ENCODE measurements at regions not wholly inside any gene's neighbourhood (a gene's known extent, or its start where the extent isn't known, plus 50 kb on each side); places are given as distances from the start of the nearest gene placed in this dataset.

DNA sequence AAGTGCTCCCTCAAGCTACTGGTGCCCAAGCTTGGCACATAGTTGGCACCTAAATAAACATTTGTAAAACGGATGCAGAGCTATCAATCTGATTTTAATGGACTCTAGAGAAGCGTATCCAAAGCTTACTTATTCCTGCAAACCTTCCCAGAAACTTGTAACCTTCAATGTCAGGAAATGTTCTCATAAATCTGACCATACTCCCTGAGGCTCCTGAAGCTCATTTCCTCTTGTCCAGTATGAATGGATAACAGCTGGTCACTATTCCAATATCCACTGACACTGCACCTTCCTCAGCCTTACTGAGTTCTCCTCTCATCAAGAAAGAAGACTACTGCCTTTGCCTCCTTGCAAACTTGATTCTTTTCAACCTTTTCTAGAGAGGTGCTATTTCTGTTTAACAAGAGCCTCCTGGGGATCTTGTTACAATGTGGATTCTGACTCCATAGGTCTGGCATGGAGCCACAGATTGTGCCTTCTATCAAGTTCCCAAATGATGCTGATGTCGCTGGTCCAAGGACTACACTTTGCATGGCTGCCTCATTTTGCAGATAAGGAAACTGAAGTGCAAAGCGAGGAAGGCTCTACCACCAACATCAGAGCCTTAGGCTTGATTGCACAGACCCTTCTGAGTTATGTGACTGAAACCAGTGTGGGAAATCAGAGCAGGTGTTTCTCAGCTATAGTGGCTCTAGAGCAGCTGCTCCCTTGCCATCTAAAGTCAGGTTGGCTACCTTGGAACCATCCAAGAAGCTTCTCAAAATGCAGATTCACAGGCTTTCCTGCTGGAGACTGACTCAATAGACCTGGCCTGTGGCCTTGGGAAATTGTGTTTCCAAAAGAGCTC, 377.8 kb downstream of the SOX9 start:
- no peak for DNase-seq
- no peak for ATAC-seq
- Mint-ChIP-seq H3K9me3 (ENCODE audit: low read depth) (no peaks in the 10 kb centered on the region), H3K27ac (no peak overlapping the region), H3K27me3 (peaks cover 5% of the 10 kb centered on the region), H3K4me3 (no peak overlapping the region), H3K36me3 (ENCODE audit: low read depth) (no peaks in the 10 kb centered on the region), H3K4me1 (no peaks in the 10 kb centered on the region)
- ChIA-PET POLR2A (interaction anchor here (0.7 kb wide), 1 partner anchor 562 kb away, joined by 5 read pairs; no protein-coding TSS in a partner anchor), CTCF (interaction anchor here (0.5 to 1.0 kb wide), 2 partner anchors 199 to 665 kb away, joined by 3 read pairs; no protein-coding TSS in a partner anchor)
- intact Hi-C loops (cut with DNase I, micrococcal nuclease): no loop called here

DNA sequence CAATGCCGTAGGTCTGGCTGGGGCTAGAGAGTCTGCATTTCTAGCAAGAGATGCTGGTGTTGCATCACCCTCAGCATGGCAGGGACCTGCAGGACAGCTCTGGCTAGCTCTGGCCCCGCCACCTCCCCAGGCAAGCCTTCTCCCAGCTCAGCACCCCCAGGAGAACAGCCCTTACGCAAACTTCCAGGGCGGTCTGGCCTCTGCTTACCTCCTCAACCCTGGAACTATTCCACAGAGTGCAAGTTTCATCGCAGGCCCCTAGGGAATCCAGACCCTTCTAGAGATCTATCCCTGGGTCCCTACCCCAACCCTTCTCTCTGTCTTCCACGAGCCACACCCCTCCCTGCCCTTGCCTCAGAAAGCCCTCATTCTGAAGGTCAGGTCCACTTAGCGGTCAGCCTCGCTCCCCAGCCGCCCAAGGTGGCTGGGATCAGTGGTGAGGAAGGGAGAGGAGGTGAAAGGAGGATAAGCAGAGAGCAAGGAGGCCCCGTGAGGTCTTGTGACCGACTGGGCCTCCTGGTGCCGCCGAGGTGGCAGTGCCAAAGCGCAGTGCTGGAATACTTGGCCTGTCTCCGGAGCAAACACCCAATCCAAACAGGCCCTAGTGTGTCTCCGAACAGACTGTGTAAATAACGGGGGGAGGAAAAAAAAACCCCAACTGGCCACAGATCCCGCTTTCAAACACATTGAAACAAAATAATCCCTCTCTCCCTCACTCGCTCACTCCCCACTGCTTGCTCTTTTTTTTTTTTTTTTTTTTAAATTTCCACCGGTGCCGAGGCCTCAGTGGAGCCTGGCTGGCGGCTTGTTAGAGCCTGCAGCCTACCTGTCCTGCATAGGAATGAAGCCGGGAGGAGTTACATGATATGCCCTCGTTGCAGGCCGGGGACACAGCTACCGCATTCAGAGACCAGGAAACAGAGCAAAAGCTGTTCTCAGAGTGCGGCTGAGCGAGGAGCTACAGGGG, 380.9 kb downstream of the SOX9 start:
- Mint-ChIP-seq H3K36me3 (ENCODE audit: low read depth) (no peaks in the 10 kb centered on the region), H3K27ac (no peak overlapping the region), H3K4me3 (no peak overlapping the region), H3K27me3 (peaks cover 3% of the 10 kb centered on the region), H3K9me3 (ENCODE audit: low read depth) (no peaks in the 10 kb centered on the region), H3K4me1 (no peaks in the 10 kb centered on the region)
- POLR2A ChIA-PET: no interaction called here
- DNase-seq: no peak
- ATAC-seq: no peak
- intact Hi-C loops (cut with DNase I, micrococcal nuclease): loop anchor here in 1 of 2 experiments (10.0 kb wide), 1 partner anchor 57 kb away; no protein-coding TSS in a partner anchor
- CTCF ChIA-PET: interaction anchor here (0.7 kb wide), 1 partner anchor 113 kb away, joined by 3 read pairs; no protein-coding TSS in a partner anchor

DNA sequence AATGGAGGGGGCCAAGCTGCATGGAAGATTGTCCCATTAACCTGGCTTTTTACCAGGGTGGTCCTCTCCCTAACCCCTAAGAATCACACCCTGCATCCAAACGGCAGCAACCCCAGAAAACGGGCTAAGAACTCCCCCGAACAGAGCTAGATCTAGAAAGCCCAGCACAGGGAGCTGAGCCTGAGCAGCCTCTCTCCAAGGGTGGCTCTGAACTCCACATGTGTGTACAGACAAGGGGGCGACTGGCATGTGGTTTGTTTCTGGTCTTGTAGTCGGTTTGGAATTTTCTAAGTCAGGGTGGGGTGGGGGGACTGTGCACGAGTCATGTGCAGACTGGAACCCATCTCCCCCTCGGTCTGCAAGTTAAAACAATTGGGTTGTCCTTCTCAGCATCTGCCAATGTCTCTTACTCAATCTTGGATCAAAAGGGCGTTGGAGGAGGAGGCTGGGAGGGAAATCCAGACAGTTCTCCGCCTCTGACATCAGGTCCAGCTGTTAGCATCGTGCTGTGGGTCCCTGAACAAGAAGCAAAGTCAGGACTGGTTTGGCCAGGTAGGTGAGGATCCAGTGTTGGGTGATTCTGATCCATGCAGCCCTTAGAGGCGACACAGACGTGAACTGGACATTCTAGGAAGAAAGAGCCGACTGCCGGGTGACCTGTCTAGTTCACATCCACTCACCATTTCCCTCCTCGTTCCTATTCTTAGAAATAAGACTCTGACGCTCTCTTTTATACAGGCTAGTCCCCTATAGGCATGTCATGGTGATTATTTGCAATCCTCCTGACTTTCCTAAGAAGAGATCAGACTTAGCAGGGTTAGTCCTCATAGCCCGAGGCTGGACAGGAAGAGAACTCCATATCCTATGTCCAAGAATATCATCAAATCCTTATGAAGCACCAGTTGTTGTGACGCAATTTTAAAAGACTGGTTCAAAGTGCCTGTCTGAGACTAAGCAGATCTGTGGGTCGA, 381.8 kb downstream of the SOX9 start:
- H3K36me3 Mint-ChIP-seq (ENCODE audit: low read depth): no peaks in the 10 kb centered on the region
- no peak for ATAC-seq
- H3K9me3 Mint-ChIP-seq (ENCODE audit: low read depth): no peaks in the 10 kb centered on the region
- POLR2A ChIA-PET: no interaction called here
- no peak overlapping the region for H3K4me3 Mint-ChIP-seq
- DNase-seq: no peak
- CTCF ChIA-PET: interaction anchor here (1.7 kb wide), 1 partner anchor 37 kb away, joined by 3 read pairs; no protein-coding TSS in a partner anchor
- intact Hi-C loops (cut with DNase I, micrococcal nuclease): loop anchor here in 1 of 2 experiments (10.0 kb wide), 1 partner anchor 58 kb away; no protein-coding TSS in a partner anchor
- no peaks in the 10 kb centered on the region for H3K4me1 Mint-ChIP-seq
- H3K27me3 Mint-ChIP-seq: peaks cover 3% of the 10 kb centered on the region
- no peak overlapping the region for H3K27ac Mint-ChIP-seq

DNA sequence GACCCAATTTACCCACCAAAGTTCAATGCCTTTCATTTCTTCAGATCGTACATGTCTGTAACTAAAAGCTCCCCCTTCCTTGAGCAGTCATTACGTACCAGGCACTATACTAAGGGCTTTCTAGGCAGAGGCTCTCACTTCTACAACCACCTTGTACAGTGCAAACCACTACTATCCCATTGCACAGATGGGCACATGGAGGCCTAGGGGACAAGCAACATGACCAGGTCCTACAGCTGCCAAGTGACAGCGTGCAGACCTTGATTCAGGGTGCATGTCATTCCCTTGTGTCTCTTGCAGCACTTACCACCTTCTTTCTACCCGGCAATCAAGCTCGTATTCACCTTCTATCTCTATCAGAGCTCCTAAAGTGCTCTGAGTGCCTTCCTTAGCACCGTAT, 382.7 kb downstream of the SOX9 start:
- Mint-ChIP-seq H3K4me3 (no peak overlapping the region), H3K27ac (no peak overlapping the region), H3K36me3 (ENCODE audit: low read depth) (no peaks in the 10 kb centered on the region), H3K27me3 (peaks cover 3% of the 10 kb centered on the region), H3K9me3 (ENCODE audit: low read depth) (no peaks in the 10 kb centered on the region), H3K4me1 (no peaks in the 10 kb centered on the region)
- POLR2A ChIA-PET: no interaction called here
- ATAC-seq (no peak), DNase-seq (no peak)
- intact Hi-C loops (cut with DNase I, micrococcal nuclease): loop anchor here in 1 of 2 experiments (10.0 kb wide), 1 partner anchor 59 kb away; no protein-coding TSS in a partner anchor
- CTCF ChIA-PET: interaction anchor here (1.7 kb wide), 1 partner anchor 36 kb away, joined by 3 read pairs; no protein-coding TSS in a partner anchor

DNA sequence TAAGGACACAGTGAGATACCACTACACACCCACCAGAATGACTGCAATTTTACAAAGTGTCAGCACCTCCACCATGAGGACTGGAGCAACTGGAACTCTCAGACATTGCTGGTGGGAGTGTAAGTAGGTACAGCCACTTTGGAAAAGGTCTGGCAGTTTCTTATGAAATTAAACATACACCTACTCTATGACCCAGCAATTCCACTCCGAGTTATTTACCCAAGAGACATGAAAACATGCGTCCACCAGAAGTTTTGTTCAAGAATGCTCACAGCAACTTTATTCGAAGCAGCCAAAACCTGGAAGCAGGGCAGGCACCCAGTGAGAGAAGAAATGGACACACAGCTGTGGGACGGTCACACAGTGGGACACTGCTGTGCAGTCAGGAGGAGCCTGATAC, 384.0 kb downstream of the SOX9 start:
- Mint-ChIP-seq H3K36me3 (ENCODE audit: low read depth) (no peaks in the 10 kb centered on the region), H3K4me1 (no peaks in the 10 kb centered on the region), H3K27me3 (peaks cover 3% of the 10 kb centered on the region), H3K4me3 (no peak overlapping the region), H3K27ac (no peak overlapping the region), H3K9me3 (ENCODE audit: low read depth) (no peaks in the 10 kb centered on the region)
- ChIA-PET POLR2A (no interaction called here), CTCF (no interaction called here)
- DNase-seq (no peak), ATAC-seq (no peak)
- intact Hi-C loops (cut with DNase I, micrococcal nuclease): loop anchor here in 1 of 2 experiments (10.0 kb wide), 1 partner anchor 60 kb away; no protein-coding TSS in a partner anchor

DNA sequence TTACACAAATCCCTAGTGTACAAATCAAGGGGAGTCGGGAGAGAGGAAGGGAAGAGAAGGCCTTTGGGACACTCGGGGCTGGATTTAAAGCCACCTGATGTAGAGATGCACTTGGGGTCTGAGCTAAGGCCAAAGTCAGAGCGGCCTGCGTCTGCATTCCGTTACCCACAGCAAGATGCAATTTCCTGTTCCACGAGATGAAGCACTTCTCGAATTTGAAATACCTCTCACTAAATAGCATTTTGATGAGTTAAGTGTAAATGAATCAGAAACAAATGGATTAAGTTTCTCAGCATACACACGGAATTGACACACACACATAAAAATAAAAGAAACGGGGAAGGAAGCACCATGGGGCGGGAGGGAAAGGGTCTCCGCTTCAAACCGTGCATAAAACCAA, 386.0 kb downstream of the SOX9 start:
- no peak overlapping the region for H3K4me3 Mint-ChIP-seq
- no peaks in the 10 kb centered on the region for H3K36me3 Mint-ChIP-seq (ENCODE audit: low read depth)
- no peaks in the 10 kb centered on the region for H3K27me3 Mint-ChIP-seq
- ATAC-seq (no peak), DNase-seq (no peak)
- ChIA-PET POLR2A (no interaction called here), CTCF (interaction anchor here (0.6 kb wide), 1 partner anchor 1765 kb away, joined by 3 read pairs; no protein-coding TSS in a partner anchor)
- no peak overlapping the region for H3K27ac Mint-ChIP-seq
- H3K9me3 Mint-ChIP-seq (ENCODE audit: low read depth): no peaks in the 10 kb centered on the region
- intact Hi-C loops (cut with DNase I, micrococcal nuclease): loop anchor here in 1 of 2 experiments (10.0 kb wide), 1 partner anchor 62 kb away; no protein-coding TSS in a partner anchor
- no peaks in the 10 kb centered on the region for H3K4me1 Mint-ChIP-seq

DNA sequence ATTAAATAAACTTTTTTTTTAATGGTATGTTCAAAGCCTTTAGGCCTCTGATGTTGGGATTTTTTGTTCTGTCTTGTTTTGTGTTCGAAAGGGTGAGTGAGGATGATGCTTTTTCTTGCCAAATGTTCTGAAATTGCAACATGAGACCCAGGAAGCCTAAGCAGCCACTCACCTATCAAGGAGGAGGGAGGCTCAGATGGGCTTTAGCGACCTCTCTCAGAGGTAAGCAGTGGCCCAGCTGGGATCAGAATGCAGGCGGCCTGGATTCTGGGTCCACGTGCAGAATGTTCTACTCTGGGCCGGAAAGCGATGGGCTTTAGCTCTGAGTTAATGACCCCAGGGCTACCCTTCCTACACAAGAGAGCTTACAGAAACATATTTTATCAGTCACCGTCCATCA, 386.6 kb downstream of the SOX9 start:
- H3K27ac Mint-ChIP-seq: no peak overlapping the region
- H3K36me3 Mint-ChIP-seq (ENCODE audit: low read depth): no peaks in the 10 kb centered on the region
- no peaks in the 10 kb centered on the region for H3K9me3 Mint-ChIP-seq (ENCODE audit: low read depth)
- H3K4me3 Mint-ChIP-seq: no peak overlapping the region
- ChIA-PET CTCF (no interaction called here), POLR2A (no interaction called here)
- no peaks in the 10 kb centered on the region for H3K27me3 Mint-ChIP-seq
- H3K4me1 Mint-ChIP-seq: no peaks in the 10 kb centered on the region
- ATAC-seq: no peak
- intact Hi-C loops (cut with DNase I, micrococcal nuclease): loop anchor here in 1 of 2 experiments (10.0 kb wide), 1 partner anchor 63 kb away; no protein-coding TSS in a partner anchor
- no peak for DNase-seq

DNA sequence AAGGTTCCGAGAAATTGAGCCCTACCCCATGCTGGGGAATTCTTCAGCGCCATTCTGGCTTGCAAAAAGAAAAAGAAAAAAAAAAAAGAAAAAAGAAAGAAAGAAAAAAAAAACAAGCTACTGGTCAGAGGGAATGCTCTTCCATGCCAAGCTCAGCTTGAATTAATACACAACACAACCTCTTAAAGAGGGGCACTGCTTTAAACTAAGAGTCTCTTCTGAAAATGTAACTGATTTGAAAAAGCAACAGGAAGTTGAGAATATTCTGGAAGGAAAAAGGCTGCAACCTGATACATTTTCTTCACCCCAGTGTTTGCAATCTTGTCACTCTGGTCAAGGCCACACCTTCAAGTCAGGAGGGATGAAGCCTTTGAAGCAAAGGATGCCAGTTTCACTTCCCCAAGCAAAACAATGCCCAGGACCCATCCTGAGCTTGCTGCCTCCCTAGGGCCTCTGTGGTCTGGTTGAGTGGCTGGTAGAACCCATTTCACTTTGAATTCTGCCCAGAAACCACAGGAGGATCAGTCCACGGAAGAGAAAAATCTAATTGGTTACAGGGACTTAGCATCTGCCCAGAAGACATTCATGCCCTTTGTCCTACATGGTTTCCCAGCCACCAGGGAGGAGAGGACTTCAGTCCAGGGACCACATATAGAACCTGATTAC, 389.7 kb downstream of the SOX9 start:
- DNase-seq (no peak), ATAC-seq (no peak)
- ChIA-PET POLR2A (no interaction called here), CTCF (no interaction called here)
- H3K4me1 Mint-ChIP-seq: no peaks in the 10 kb centered on the region
- intact Hi-C loops (cut with DNase I, micrococcal nuclease): no loop called here
- no peaks in the 10 kb centered on the region for H3K27me3 Mint-ChIP-seq
- no peak overlapping the region for H3K4me3 Mint-ChIP-seq
- H3K27ac Mint-ChIP-seq: no peak overlapping the region
- H3K36me3 Mint-ChIP-seq (ENCODE audit: low read depth): no peaks in the 10 kb centered on the region
- no peaks in the 10 kb centered on the region for H3K9me3 Mint-ChIP-seq (ENCODE audit: low read depth)

DNA sequence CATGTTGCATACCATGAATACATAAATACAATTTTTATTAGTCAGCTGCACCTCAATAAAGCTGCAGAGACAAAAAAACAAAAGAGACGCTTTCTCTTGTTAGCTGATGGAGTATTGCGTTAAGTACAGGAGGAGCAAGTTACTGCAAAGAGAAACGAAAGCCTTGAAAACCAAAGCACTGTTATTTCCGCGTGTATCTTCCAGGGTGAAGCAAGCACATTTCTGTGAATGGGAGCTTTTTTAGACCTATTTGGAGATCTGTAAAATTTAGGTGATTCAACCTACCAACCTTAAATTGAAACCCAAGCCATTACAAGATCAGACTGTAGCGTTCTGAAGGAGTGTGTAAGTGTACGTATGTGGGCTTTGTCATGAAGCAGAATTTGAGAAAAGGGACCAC, 390.4 kb downstream of the SOX9 start:
- no peak for DNase-seq
- peaks cover 3% of the 10 kb centered on the region for H3K27me3 Mint-ChIP-seq
- intact Hi-C loops (cut with DNase I, micrococcal nuclease): no loop called here
- ChIA-PET POLR2A (no interaction called here), CTCF (no interaction called here)
- H3K36me3 Mint-ChIP-seq (ENCODE audit: low read depth): no peaks in the 10 kb centered on the region
- H3K9me3 Mint-ChIP-seq (ENCODE audit: low read depth): no peaks in the 10 kb centered on the region
- no peak overlapping the region for H3K4me3 Mint-ChIP-seq
- H3K4me1 Mint-ChIP-seq: no peaks in the 10 kb centered on the region
- no peak for ATAC-seq
- H3K27ac Mint-ChIP-seq: no peak overlapping the region

DNA sequence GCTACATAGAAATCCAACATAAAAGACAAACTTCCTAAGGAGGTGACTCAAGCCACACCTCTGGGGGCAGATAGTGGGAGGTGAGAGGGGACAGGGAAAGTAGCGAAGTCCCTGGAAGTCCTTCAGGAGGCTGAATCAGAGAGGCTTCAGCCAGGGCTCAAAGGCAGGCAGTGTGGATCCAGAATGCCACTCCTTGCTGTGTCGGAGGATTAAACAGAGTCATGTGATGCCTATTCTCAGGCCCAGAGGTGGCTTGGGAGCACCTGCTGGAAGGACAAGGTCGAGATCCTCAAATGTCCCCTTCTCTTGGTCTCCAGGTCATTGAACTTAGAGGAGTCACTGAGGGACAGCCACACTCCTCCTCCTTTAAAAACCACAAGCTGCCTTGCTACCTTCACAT, 391.1 kb downstream of the SOX9 start:
- intact Hi-C loops (cut with DNase I, micrococcal nuclease): no loop called here
- DNase-seq: no peak
- peaks cover 3% of the 10 kb centered on the region for H3K27me3 Mint-ChIP-seq
- H3K27ac Mint-ChIP-seq: no peak overlapping the region
- H3K4me3 Mint-ChIP-seq: no peak overlapping the region
- CTCF ChIA-PET: no interaction called here
- POLR2A ChIA-PET: no interaction called here
- H3K9me3 Mint-ChIP-seq (ENCODE audit: low read depth): no peaks in the 10 kb centered on the region
- H3K4me1 Mint-ChIP-seq: no peaks in the 10 kb centered on the region
- ATAC-seq: no peak
- H3K36me3 Mint-ChIP-seq (ENCODE audit: low read depth): no peaks in the 10 kb centered on the region

All from activated CD4-positive, alpha-beta T cell treated with anti-CD3 and anti-CD28 coated beads for 36 hours (primary cell).